ENCODE measurements at regions not wholly inside any gene's neighbourhood (a gene's known extent, or its start where the extent isn't known, plus 50 kb on each side); places are given as distances from the start of the nearest gene placed in this dataset.

DNA sequence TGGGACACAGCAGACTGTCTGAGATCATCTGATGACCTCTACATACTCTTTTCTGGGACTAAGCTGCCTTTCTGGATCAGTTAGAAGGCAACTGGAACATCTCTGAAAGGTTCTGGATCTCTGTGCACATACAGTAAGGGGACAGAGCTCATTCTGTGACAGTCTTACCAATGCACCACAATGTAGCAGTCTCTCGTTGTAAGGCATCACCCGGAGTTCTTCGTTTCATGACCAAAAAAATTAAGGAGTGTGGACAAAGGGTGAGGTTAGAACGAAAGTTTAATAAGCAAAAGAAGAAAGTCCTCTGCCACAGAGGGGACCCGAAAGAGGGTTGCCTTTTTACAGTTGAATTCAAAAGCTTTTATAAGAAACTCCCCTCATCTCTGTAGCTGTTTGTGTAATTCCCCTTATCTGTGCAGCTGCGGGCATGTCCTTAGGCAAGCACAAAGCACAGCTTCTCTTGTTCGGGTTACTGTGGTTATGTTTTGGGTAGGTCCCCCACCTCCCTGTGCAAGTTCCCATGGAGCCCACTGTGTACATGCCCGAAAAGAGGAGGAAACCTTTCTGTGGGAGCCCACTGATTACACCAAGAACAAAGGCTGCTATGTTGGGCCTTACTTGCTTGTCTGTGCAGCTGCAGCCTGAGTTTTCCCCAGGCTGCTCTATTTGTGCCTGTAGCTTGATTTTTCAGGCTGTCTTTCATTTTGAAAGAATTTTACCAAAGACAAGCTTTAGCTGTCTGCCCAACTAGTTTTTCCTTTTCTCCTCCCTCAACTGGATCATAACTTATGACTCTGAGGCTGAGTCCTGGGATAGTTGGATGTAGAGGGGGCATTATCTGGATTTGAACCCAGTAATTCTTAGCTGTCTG lies 53.1 kb upstream of the CACNA1E start:
- DNase-seq (ENCODE audit: low spot score): no peak

All from ureter (tissue), 1 donor.